HG03565 (cell line): ENCODE measurements at regions not wholly inside any gene's neighbourhood (a gene's known extent, or its start where the extent isn't known, plus 50 kb on each side); places are given as distances from the start of the nearest gene placed in this dataset.
"Not testable (repeated sequence)": the region's sequence is repeated elsewhere in the genome, so short reads cannot be mapped to it uniquely, and the experiment has no call there.

Experiments
- ATAC-seq: cut with Tn5 transposase; IDR thresholded peaks from one replicate; pipeline ENCODE4 v1.9.1; 2021; ENCODE audit warnings: mild to moderate bottlenecking, moderate library complexity; ENCODE audit not compliant: unreplicated experiment

GRCh38 chr4:171017593-171017992 is 795.6 kb upstream of the GALNTL6 start:
- no peak for ATAC-seq

- no peak for ATAC-seq
Observed at GRCh38 chr4:171016145-171016544, 797.1 kb upstream of the GALNTL6 start.

GRCh38 chr4:171015441-171015840 is 797.8 kb upstream of the GALNTL6 start:
- ATAC-seq, result no peak

- ATAC-seq, result no peak
Observed at GRCh38 chr4:171007618-171008390, 805.4 kb upstream of the GALNTL6 start.

GRCh38 chr4:171002246-171002645 is 811.0 kb upstream of the GALNTL6 start:
- ATAC-seq, result no peak

- ATAC-seq, result peak; percentile 88
Observed at GRCh38 chr4:170990989-170991589, 822.1 kb upstream of the GALNTL6 start.

- ATAC-seq, result no peak
Observed at GRCh38 chr4:170988446-170988845, 824.8 kb upstream of the GALNTL6 start.

GRCh38 chr4:170979736-170980135 is 833.5 kb upstream of the GALNTL6 start:
- no peak for ATAC-seq

GRCh38 chr4:170978990-170979389 is 834.2 kb upstream of the GALNTL6 start:
- ATAC-seq, result no peak

GRCh38 chr4:170949084-170949483 is 859.3 kb upstream of the AADAT start:
- no peak for ATAC-seq

- ATAC-seq, result no peak
Observed at GRCh38 chr4:170940043-170940724, 850.4 kb upstream of the AADAT start.

- ATAC-seq, result no peak
Observed at GRCh38 chr4:170938588-170938987, 848.8 kb upstream of the AADAT start.

GRCh38 chr4:170931321-170931720 is 841.6 kb upstream of the AADAT start:
- ATAC-seq, result no peak

- ATAC-seq, result no peak
Observed at GRCh38 chr4:170888660-170889059, 798.9 kb upstream of the AADAT start.

- ATAC-seq, result no peak
Observed at GRCh38 chr4:170887396-170887795, 797.6 kb upstream of the AADAT start.

GRCh38 chr4:170884969-170885570 is 795.3 kb upstream of the AADAT start:
- no peak for ATAC-seq

- not testable (repeated sequence) for ATAC-seq
Observed at GRCh38 chr4:170881646-170882045, 791.9 kb upstream of the AADAT start.

- no peak for ATAC-seq
Observed at GRCh38 chr4:170875868-170876267, 786.1 kb upstream of the AADAT start.

- no peak for ATAC-seq
Observed at GRCh38 chr4:170872794-170873193, 783.0 kb upstream of the AADAT start.

- ATAC-seq, result no peak
Observed at GRCh38 chr4:170868170-170868569, 778.4 kb upstream of the AADAT start.

- ATAC-seq, result no peak
Observed at GRCh38 chr4:170854097-170854496, 764.3 kb upstream of the AADAT start.
